GM12873 (cell line): ENCODE measurements at regions not wholly inside any gene's neighbourhood (a gene's known extent, or its start where the extent isn't known, plus 50 kb on each side); places are given as distances from the start of the nearest gene placed in this dataset.

ENCODE experiments used
- CTCF ChIP-seq: IDR thresholded peaks from 2 replicates; pipeline ENCODE4 v1.5.1; 2012; ENCODE audit warnings: low read depth, mild to moderate bottlenecking, moderate library complexity, low read length, control low read depth; ENCODE audit not compliant: insufficient read depth; ENCODE audit errors: missing control alignments

- TF ChIP-seq CTCF = no peak
Observed at GRCh38 chr7:155974186-155974897, 162.1 kb upstream of the SHH start.

DNA sequence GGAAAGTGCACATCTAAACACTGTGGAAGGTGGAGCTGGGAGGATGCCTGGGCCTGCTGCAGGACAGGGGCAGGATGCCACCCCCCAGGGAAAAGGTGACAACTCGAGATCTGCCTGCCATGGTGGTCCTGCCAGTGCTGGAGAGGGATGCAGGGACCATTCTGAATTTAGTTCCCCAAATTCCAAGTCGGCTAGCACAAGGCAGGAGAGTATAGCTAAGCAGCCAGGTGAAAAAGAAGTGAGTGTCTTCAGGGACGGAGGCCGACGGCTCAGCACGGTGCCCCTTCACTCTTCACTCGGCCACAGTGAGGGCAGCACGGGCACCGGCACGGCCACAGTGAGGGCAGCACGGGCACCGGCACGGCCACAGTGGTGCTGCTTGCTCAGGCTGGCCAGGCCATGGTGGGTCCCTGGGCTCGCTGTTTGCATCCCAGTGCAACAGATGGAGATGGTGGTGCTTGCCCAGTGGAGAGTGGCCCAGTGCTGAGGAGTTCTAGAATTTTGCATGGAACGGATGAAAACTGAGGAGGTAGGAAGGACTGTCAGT, 161.3 kb upstream of the SHH start:
- no peak for TF ChIP-seq CTCF

GRCh38 chr7:155972651-155973390, 160.6 kb upstream of the SHH start:
- TF ChIP-seq CTCF = no peak

GRCh38 chr7:155972247-155972646, 160.0 kb upstream of the SHH start:
- TF ChIP-seq CTCF = no peak

DNA sequence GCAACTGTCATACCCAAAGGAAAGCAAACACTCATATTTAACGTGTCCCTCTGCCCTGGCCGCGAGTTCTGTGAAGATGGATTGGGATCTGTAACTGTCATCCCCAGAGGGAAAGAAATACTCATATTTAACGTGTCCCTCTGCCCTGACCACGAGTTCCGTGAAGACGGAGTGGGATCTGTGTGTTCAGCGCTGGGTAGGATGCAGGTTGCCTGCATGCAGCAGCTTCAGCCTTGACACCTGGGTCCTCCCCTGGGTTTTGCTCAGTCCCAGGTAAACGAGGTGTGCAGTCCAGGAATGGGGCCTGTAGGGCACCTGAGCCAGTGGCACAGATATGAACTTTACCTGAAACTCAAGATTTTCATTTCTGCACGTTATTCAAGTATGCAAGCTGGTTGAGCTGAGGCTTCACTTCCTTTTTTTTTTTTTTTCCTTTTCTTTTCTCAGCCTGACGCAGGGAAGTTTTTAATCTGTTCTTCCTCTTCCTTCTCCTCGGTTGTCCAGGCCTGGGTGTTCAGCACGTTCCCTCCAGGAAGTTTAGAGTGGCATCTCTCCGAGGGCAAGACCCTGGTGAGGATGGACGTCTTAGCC, 159.0 kb upstream of the SHH start:
- no peak for TF ChIP-seq CTCF

DNA sequence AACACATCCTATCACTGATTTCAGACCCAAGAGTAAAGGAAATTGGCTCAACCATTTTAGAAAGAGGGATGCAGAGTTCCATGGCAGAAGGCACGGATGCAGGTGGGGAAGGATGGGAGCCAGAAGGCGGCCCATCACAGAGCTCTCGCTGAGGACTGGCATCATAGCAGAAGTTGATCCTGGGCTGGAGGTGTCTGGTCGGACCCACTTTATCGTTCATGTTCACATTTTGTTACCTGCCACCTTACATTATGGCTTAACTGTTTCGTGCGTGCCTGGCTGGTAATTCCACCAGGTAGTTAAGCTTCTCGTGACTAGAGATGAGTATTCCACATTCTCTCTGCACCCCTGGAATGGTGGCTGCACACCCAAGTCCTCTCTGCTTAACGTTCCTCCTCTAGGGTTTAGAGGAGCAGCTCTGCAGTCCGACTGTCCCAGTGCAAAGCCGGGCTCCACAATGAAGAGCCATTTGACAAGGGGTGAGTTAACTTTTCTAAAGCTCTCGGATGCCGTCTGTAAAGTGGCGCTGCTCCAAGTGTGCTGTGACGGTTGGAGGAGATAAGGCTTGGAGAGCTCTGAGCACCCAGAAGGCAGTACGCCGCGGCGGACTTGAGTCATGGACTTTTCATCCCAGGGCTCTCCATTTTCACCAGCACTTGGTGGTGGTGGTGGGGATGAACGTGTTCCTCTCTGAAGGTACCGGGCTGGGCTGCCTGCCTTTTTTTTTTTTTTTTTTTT, 157.1 kb upstream of the SHH start:
- no peak for TF ChIP-seq CTCF
